ENCODE measurements at regions not wholly inside any gene's neighbourhood (a gene's known extent, or its start where the extent isn't known, plus 50 kb on each side); places are given as distances from the start of the nearest gene placed in this dataset.

DNA sequence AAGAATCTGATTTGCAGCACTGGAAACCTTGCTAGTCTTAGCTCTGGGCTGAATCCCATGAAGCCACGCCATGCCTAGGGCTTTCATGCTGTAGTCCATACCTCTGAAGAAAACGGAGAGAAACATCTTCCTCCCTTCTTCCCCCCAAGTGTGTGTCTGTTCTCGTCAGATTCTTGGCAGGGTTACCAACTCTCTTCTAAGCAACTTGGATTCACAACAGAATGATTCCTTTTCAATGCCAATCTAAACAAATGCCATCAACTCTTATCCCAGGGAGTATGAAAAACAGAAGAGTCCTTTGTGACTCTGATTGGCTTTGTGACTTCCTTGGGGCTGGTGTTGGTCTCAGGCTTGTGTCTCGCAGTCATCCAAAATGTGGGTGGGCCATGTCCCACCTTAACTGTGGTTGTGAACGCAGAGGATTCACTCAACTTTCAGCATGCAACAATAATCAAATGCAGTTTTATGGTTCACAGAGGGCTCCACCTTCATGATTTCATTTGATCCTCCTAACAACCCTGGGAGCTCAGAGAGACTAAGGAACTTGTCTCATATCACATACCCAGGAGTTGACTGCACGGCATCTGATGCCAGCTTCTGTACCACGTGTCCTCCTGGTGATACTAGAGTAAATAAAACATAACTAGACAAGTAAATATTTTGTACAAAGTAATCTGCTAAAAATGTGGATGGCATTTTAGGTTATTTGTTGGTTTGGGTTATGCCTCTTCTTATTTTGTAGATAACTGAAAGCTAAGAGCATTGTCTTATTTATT, 186.0 kb upstream of the TNP1 start:
- TF ChIP-seq, protein P1, sequence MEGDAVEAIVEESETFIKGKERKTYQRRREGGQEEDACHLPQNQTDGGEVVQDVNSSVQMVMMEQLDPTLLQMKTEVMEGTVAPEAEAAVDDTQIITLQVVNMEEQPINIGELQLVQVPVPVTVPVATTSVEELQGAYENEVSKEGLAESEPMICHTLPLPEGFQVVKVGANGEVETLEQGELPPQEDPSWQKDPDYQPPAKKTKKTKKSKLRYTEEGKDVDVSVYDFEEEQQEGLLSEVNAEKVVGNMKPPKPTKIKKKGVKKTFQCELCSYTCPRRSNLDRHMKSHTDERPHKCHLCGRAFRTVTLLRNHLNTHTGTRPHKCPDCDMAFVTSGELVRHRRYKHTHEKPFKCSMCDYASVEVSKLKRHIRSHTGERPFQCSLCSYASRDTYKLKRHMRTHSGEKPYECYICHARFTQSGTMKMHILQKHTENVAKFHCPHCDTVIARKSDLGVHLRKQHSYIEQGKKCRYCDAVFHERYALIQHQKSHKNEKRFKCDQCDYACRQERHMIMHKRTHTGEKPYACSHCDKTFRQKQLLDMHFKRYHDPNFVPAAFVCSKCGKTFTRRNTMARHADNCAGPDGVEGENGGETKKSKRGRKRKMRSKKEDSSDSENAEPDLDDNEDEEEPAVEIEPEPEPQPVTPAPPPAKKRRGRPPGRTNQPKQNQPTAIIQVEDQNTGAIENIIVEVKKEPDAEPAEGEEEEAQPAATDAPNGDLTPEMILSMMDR (IDR thresholded peaks at IDR 0.05): no peak
- TF ChIP-seq POLR2A (IDR thresholded peaks at IDR 0.05): no peak

Data from uterus (tissue), 2 donors.